IPS DF 6.9 (cell line): ENCODE measurements at regions not wholly inside any gene's neighbourhood (a gene's known extent, or its start where the extent isn't known, plus 50 kb on each side); places are given as distances from the start of the nearest gene placed in this dataset.
"Not testable (repeated sequence)": the region's sequence is repeated elsewhere in the genome, so short reads cannot be mapped to it uniquely, and the experiment has no call there.

Experiments used
- DNase-seq: peaks from one replicate; pipeline ENCODE4 v3.0.0-alpha.2; 2013; ENCODE audit warnings: low read depth, low spot score
- H3K27ac ChIP-seq: one replicate; pipeline ENCODE4 v1.5.1; 2013; ENCODE audit warnings: low read length, control low read depth
- H3K27me3 ChIP-seq: 2 replicates; pipeline ENCODE4 v1.6.1; 2013; ENCODE audit warnings: mild to moderate bottlenecking, low read length; ENCODE audit not compliant: control insufficient read depth, insufficient read depth
- H3K36me3 ChIP-seq: 2 replicates; pipeline ENCODE4 v1.6.1; 2013; ENCODE audit warnings: low read length; ENCODE audit not compliant: control insufficient read depth, insufficient read depth
- H3K4me1 ChIP-seq: 2 replicates; pipeline ENCODE4 v1.6.1; 2013; ENCODE audit warnings: low read length; ENCODE audit not compliant: control insufficient read depth, insufficient read depth
- H3K4me3 ChIP-seq: 2 replicates; pipeline ENCODE4 v1.5.1; 2013; ENCODE audit warnings: mild to moderate bottlenecking, low read length
- H3K9me3 ChIP-seq: 2 replicates; pipeline ENCODE4 v1.6.1; 2013; ENCODE audit warnings: low read length, inconsistent platforms; ENCODE audit not compliant: control insufficient read depth, insufficient read depth
- WGBS: extraction: QIAGEN DNeasy Blood & Tissue Kit; methylation state at CpG from one replicate; pipeline ENCODE4 v1.1.7; 2013; ENCODE audit warnings: mixed read lengths, missing lambda C conversion rate; ENCODE audit not compliant: insufficient read length, insufficient coverage; 5-methylcytosine and 5-hydroxymethylcytosine counted together

- H3K4me1 ChIP-seq = no peaks in the 10 kb centered on the region; the same call in 1 of the 2 replicates
- no peaks in the 10 kb centered on the region for H3K27me3 ChIP-seq
- whole genome bisulfite sequencing = no CpG with 5 or more reads among the region's 2 CpGs
- H3K27ac ChIP-seq = no peak overlapping the region
- no peak overlapping the region for H3K4me3 ChIP-seq
- no peak for DNase-seq
- H3K9me3 ChIP-seq = no peaks in the 10 kb centered on the region
- no peaks in the 10 kb centered on the region for H3K36me3 ChIP-seq
Observed at GRCh38 chr15:36004891-36005490, 459.0 kb upstream of the DPH6 start.

GRCh38 chr15:36005542-36005941 is 459.6 kb upstream of the DPH6 start:
- no peaks in the 10 kb centered on the region; the same call in 1 of the 2 replicates for H3K4me1 ChIP-seq
- no peaks in the 10 kb centered on the region for H3K9me3 ChIP-seq
- no CpG with 5 or more reads among the region's 2 CpGs for WGBS
- no peak overlapping the region for H3K4me3 ChIP-seq
- H3K27ac ChIP-seq = no peak overlapping the region
- H3K36me3 ChIP-seq = no peaks in the 10 kb centered on the region
- no peak for DNase-seq
- no peaks in the 10 kb centered on the region for H3K27me3 ChIP-seq

- no peak overlapping the region for H3K4me3 ChIP-seq
- no peaks in the 10 kb centered on the region for H3K27me3 ChIP-seq
- no CpG with 5 or more reads among the region's 1 CpG for WGBS
- H3K36me3 ChIP-seq = no peaks in the 10 kb centered on the region
- no peak overlapping the region for H3K27ac ChIP-seq
- DNase-seq = no peak
- H3K4me1 ChIP-seq = no peaks in the 10 kb centered on the region; the same call in 1 of the 2 replicates
- H3K9me3 ChIP-seq = no peaks in the 10 kb centered on the region
Observed at GRCh38 chr15:36007699-36008098, 461.7 kb upstream of the DPH6 start.

- Histone ChIP-seq H3K27me3 (no peaks in the 10 kb centered on the region), H3K4me1 (no peaks in the 10 kb centered on the region; the same call in 1 of the 2 replicates), H3K27ac (no peak overlapping the region), H3K36me3 (no peaks in the 10 kb centered on the region), H3K4me3 (no peak overlapping the region), H3K9me3 (no peaks in the 10 kb centered on the region)
- no peak for DNase-seq
Observed at GRCh38 chr15:36008719-36009118, 462.8 kb upstream of the DPH6 start.

- no peaks in the 10 kb centered on the region for H3K4me1 ChIP-seq
- H3K27ac ChIP-seq = no peak overlapping the region
- no peaks in the 10 kb centered on the region for H3K27me3 ChIP-seq
- H3K9me3 ChIP-seq = no peaks in the 10 kb centered on the region
- no peaks in the 10 kb centered on the region for H3K36me3 ChIP-seq
- no peak for DNase-seq
- no CpG with 5 or more reads among the region's 9 CpGs for WGBS
- H3K4me3 ChIP-seq = no peak overlapping the region
Observed at GRCh38 chr15:36024031-36024688, 478.2 kb upstream of the DPH6 start.

DNA sequence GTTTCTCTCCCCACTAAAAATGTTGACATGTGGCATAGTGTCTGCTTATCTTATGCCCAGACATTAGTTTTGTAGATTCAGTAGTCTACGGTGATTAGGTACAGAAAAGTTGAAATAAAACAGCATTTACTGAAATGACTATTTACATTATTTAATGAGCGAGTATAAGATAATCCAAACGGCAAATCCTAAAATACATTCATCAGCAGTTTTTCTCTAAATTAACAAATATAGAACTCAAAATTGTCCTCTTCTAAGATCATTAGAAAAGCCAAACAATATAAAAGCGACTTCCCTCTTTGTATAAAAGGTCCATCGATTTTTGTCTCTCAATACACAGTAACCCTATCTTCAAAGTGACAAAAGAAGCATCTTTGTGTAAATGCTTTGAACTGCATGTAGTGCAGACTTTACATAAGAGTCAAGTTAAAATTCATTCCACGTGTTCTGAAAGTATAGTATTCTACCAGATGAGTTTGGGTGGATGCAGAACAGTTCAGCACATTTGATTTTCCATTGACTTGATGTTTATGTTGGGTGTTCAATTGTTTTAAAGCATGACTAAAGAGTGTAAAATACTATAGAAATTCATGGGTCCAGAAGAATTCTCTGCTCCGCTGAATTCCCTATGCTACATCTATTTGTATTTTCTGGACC is 480.8 kb upstream of the DPH6 start:
- DNase-seq = no peak
- Histone ChIP-seq H3K27ac (no peak overlapping the region), H3K27me3 (no peaks in the 10 kb centered on the region), H3K4me3 (no peak overlapping the region), H3K36me3 (no peaks in the 10 kb centered on the region), H3K4me1 (no peaks in the 10 kb centered on the region), H3K9me3 (no peaks in the 10 kb centered on the region)
- WGBS = no CpG with 5 or more reads among the region's 7 CpGs

DNA sequence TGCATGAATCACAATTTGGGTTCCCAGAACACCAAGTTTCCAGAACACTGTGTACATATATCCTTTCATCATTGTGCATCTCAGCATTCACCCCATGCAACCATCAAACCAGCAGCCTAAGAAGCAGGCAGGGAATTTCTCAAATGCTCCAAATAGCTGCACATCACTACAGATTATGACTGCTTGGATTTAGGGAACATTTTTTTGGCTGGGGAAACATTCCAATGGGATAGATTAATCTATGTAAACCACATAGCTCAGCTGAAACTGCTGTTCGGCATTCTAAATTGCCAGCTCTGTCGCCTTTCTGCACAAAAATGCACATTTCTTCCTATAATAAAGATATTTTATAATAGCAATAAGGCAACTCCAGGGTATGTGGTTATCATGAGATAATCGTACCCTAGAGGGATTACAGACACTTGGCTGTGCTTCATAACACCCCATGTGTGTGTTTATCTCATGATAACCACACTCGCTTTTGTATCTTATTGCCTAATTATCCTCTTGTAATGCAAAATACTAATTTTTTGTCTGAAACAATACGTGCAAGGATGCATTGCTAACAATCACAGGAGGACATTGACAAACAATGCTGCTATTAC is 483.7 kb upstream of the DPH6 start:
- no peaks in the 10 kb centered on the region for H3K27me3 ChIP-seq
- no peak overlapping the region for H3K4me3 ChIP-seq
- no CpG with 5 or more reads among the region's 5 CpGs for WGBS
- no peaks in the 10 kb centered on the region for H3K9me3 ChIP-seq
- no peak overlapping the region for H3K27ac ChIP-seq
- no peaks in the 10 kb centered on the region for H3K36me3 ChIP-seq
- no peak for DNase-seq
- H3K4me1 ChIP-seq = no peaks in the 10 kb centered on the region

DNA sequence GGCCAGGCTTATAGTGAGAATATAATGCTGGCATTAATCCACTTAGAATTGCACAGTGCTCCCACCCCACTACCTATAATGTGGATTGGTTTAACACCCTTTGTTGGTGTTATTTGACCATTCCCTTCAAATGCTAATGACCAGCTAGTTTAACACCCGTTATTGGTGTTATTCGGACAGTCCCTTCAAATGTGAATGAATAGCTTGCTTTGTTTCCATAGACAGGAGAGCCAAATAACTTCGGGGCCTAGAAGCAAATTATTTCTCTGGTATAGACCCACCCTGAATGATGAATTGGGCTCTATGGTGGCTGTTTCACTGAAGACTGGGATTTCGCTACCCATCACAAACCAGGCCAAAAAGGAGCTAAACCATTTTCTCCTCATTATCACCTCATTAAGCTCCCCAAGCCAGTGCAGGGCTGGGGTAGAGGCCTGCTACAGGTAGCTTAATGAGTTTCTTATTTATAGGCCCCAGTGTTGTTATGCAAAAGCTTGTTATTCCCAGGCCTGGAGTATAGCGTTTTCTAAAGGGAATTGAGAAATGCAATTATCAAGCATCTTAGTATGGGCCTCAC is 494.1 kb upstream of the DPH6 start:
- no peaks in the 10 kb centered on the region for H3K9me3 ChIP-seq
- no peak for DNase-seq
- H3K36me3 ChIP-seq = no peaks in the 10 kb centered on the region
- WGBS = no CpG with 5 or more reads among the region's 5 CpGs
- H3K4me3 ChIP-seq = no peak overlapping the region
- no peaks in the 10 kb centered on the region for H3K27me3 ChIP-seq
- no peak overlapping the region for H3K27ac ChIP-seq
- 0 out of 2 replicates have a peak, but pooled peaks cover 1% of the 10 kb centered on the region for H3K4me1 ChIP-seq

GRCh38 chr15:36047018-36047716 is 501.2 kb upstream of the DPH6 start:
- not testable (repeated sequence) for H3K27ac ChIP-seq, H3K9me3 ChIP-seq, H3K36me3 ChIP-seq, H3K4me3 ChIP-seq, H3K4me1 ChIP-seq, H3K27me3 ChIP-seq, DNase-seq
- no CpG with 5 or more reads among the region's 36 CpGs for WGBS

DNA sequence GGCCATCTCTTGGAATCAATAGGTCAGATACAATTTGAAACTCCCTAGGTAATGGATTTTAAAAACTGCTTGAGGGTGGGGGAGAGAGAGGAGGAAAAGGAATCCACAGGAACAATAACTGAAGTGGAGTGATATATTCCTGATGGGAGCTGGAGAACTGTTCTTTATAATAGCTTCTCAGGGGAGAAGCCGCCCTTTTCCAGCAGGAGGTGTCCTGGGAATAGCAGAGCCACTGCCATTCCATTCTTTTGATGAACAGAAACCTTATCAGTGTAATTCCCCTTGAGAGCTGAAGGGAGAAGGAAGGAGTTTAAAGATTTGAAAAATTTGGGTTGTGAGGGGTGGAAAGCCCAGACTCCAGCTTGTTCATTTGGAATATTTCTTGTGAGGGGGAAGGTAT is 504.9 kb upstream of the DPH6 start:
- no peak for DNase-seq
- H3K9me3 ChIP-seq = no peaks in the 10 kb centered on the region
- H3K27me3 ChIP-seq = no peaks in the 10 kb centered on the region
- no peak overlapping the region for H3K27ac ChIP-seq
- no CpG with 5 or more reads among the region's 1 CpG for WGBS
- H3K4me3 ChIP-seq = no peak overlapping the region
- H3K36me3 ChIP-seq = no peaks in the 10 kb centered on the region
- H3K4me1 ChIP-seq = no peaks in the 10 kb centered on the region
